Muscle layer of duodenum (tissue), 2 donors: ENCODE measurements at regions not wholly inside any gene's neighbourhood (a gene's known extent, or its start where the extent isn't known, plus 50 kb on each side); places are given as distances from the start of the nearest gene placed in this dataset.

Experiments
- H3K27ac ChIP-seq: one replicate; pipeline ENCODE4 v1.7.0; 2013; ENCODE audit warnings: mild to moderate bottlenecking, low read length
- H3K27me3 ChIP-seq: one replicate; pipeline ENCODE4 v1.7.0; 2013; ENCODE audit warnings: low read depth, mild to moderate bottlenecking, control low read depth, low read length
- H3K36me3 ChIP-seq, 2 donors: one replicate each; pipeline ENCODE4 v1.7.0; 2013; ENCODE audit warnings: low read length in 2 of 2, control low read depth in 1 of 2, mild to moderate bottlenecking in 1 of 2; ENCODE audit not compliant: insufficient read depth in 2 of 2, control insufficient read depth in 1 of 2
- H3K4me1 ChIP-seq, 2 donors: one replicate each; pipeline ENCODE4 v1.7.0; 2013; ENCODE audit warnings: low read length in 2 of 2, mild to moderate bottlenecking in 2 of 2, control low read depth in 1 of 2, moderate library complexity in 1 of 2; ENCODE audit not compliant: insufficient read depth in 2 of 2, control insufficient read depth in 1 of 2
- H3K4me3 ChIP-seq, 2 donors: one replicate each; pipeline ENCODE4 v1.7.0; 2013; ENCODE audit warnings: low read length in 2 of 2, low read depth in 1 of 2, mild to moderate bottlenecking in 1 of 2
- H3K9me3 ChIP-seq, 2 donors: one replicate each; pipeline ENCODE4 v1.7.0; 2013; ENCODE audit warnings: low read length in 2 of 2, control low read depth in 1 of 2, mild to moderate bottlenecking in 1 of 2; ENCODE audit not compliant: control insufficient read depth in 1 of 2
- donor health status: healthy.

GRCh38 chr13:109567315-109567714 lies 219.1 kb downstream of the IRS2 start:
- Histone ChIP-seq H3K27me3 (no peaks in the 10 kb centered on the region), H3K4me1 (no peaks in the 10 kb centered on the region), H3K4me3 (no peak overlapping the region), H3K9me3 (no peaks in the 10 kb centered on the region), H3K36me3 (no peaks in the 10 kb centered on the region), H3K27ac (no peak overlapping the region)

- H3K36me3 ChIP-seq, result no peaks in the 10 kb centered on the region
- H3K9me3 ChIP-seq, result no peaks in the 10 kb centered on the region
- no peaks in the 10 kb centered on the region for H3K27me3 ChIP-seq
- H3K4me3 ChIP-seq, result no peak overlapping the region
- H3K27ac ChIP-seq, result no peak overlapping the region
- no peaks in the 10 kb centered on the region for H3K4me1 ChIP-seq
Measured at GRCh38 chr13:109565877-109566276, 220.5 kb downstream of the IRS2 start.

GRCh38 chr13:109548374-109548773 lies 238.0 kb downstream of the IRS2 start:
- H3K27me3 ChIP-seq, result no peaks in the 10 kb centered on the region
- H3K36me3 ChIP-seq, result no peaks in the 10 kb centered on the region
- no peak overlapping the region for H3K27ac ChIP-seq
- no peak overlapping the region for H3K4me3 ChIP-seq
- H3K4me1 ChIP-seq, result no peaks in the 10 kb centered on the region
- H3K9me3 ChIP-seq, result no peaks in the 10 kb centered on the region

GRCh38 chr13:109547942-109548341 lies 238.4 kb downstream of the IRS2 start:
- no peaks in the 10 kb centered on the region for H3K9me3 ChIP-seq
- no peaks in the 10 kb centered on the region for H3K4me1 ChIP-seq
- H3K36me3 ChIP-seq, result no peaks in the 10 kb centered on the region
- H3K4me3 ChIP-seq, result no peak overlapping the region
- H3K27me3 ChIP-seq, result no peaks in the 10 kb centered on the region
- no peak overlapping the region for H3K27ac ChIP-seq

DNA sequence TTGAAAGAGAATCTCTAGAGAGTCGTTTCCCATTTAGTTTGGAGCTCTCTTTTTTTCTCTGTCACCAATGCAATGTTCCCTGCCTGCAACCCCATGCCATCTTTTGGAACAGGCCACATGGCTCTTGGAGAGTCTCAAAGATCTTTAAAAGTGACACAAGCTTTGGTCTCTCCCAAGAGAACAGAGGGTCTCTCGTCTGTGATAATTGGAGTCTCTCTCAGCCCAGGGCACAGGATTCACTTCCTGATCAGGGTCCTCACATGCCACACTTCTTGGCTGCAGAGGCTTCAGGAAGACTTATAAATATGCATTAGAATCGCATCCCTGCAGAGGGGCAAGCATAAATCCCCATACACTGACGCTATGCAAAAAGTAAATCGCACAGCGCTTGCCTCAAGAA lies 240.5 kb downstream of the IRS2 start:
- no peak overlapping the region for H3K27ac ChIP-seq
- no peaks in the 10 kb centered on the region for H3K4me1 ChIP-seq
- no peaks in the 10 kb centered on the region for H3K9me3 ChIP-seq
- no peak overlapping the region for H3K4me3 ChIP-seq
- H3K36me3 ChIP-seq, result no peaks in the 10 kb centered on the region
- H3K27me3 ChIP-seq, result no peaks in the 10 kb centered on the region

DNA sequence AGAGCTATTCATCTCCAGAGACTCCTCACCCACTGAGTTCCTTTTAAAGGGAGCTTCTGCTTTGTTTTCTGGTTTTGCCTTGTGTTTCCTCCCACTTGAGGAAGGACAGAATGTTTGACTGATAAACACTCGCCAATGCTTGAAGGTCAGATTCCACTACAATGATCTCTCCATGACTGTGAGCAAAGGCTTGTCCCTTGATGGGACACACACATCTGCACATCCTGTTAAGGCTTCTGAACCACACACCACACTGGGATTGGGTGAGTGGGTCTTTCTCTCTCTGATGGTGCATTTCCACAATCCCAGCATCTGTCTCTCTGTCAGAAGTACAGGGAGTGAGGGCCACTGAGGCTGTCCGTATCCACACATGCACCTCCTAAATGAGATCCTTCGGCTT lies 245.3 kb downstream of the IRS2 start:
- Histone ChIP-seq H3K9me3 (no peaks in the 10 kb centered on the region), H3K27ac (no peak overlapping the region), H3K36me3 (no peaks in the 10 kb centered on the region)

GRCh38 chr13:109537584-109537983 lies 248.8 kb downstream of the IRS2 start:
- Histone ChIP-seq H3K27me3 (no peaks in the 10 kb centered on the region), H3K36me3 (no peaks in the 10 kb centered on the region), H3K4me3 (no peak overlapping the region), H3K9me3 (no peaks in the 10 kb centered on the region), H3K4me1 (no peaks in the 10 kb centered on the region), H3K27ac (no peak overlapping the region)

More for the DNA sequence above, 245.3 kb downstream of the IRS2 start:
- Histone ChIP-seq H3K4me3 (no peak overlapping the region), H3K4me1 (no peaks in the 10 kb centered on the region), H3K27me3 (no peaks in the 10 kb centered on the region)

- H3K4me1 ChIP-seq, result no peaks in the 10 kb centered on the region
- H3K27me3 ChIP-seq, result no peaks in the 10 kb centered on the region
- no peaks in the 10 kb centered on the region for H3K9me3 ChIP-seq
- no peak overlapping the region for H3K27ac ChIP-seq
- H3K36me3 ChIP-seq, result no peaks in the 10 kb centered on the region
- no peak overlapping the region for H3K4me3 ChIP-seq
Measured at GRCh38 chr13:109533350-109533749, 253.0 kb downstream of the IRS2 start.

DNA sequence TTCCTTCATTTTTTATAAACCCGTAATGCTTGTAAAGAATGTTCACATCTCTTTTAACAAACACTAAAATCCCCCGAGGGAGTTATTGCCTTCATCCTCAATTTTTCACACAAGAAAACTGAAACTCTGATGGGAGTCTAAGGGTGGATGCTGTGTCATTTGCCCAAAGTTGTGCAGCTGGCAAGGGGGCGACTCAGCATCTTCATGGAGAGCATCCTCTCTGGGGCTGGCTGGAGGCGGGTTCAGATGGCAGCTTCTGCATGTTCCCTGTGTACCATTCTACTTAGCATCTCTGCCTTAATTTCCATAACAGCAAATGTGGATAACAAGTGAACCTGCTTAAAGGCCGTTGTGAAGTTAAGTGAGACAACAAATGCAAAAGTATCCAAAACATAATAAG lies 256.4 kb downstream of the IRS2 start:
- no peaks in the 10 kb centered on the region for H3K36me3 ChIP-seq
- no peaks in the 10 kb centered on the region for H3K27me3 ChIP-seq
- no peaks in the 10 kb centered on the region for H3K4me1 ChIP-seq
- H3K27ac ChIP-seq, result no peak overlapping the region
- H3K9me3 ChIP-seq, result no peaks in the 10 kb centered on the region
- H3K4me3 ChIP-seq, result no peak overlapping the region

GRCh38 chr13:109521719-109522118 lies 264.7 kb downstream of the IRS2 start:
- Histone ChIP-seq H3K27ac (no peak overlapping the region), H3K4me1 (no peaks in the 10 kb centered on the region), H3K4me3 (no peak overlapping the region), H3K27me3 (no peaks in the 10 kb centered on the region), H3K36me3 (no peaks in the 10 kb centered on the region), H3K9me3 (no peaks in the 10 kb centered on the region)

DNA sequence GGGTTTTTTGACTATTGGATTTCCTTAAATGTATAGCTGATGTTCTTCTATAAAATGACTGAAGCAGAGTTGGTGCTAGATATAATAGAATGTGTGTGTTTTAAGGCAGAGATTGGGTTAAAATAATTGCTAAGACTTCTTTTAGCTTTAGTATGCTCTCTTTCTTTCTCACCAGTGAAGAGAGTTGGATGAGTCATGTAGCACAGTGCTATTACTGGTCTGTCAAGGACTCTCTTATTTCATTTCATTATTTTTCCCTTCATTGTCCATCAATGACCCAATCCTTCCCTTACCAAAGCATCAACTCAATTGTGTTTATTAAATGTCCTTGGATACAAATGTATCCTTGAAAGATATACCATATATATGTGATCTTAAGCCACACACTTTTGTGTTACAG lies 268.9 kb downstream of the IRS2 start:
- Histone ChIP-seq H3K9me3 (no peaks in the 10 kb centered on the region), H3K27me3 (no peaks in the 10 kb centered on the region), H3K4me3 (no peak overlapping the region), H3K27ac (no peak overlapping the region), H3K36me3 (no peaks in the 10 kb centered on the region), H3K4me1 (no peaks in the 10 kb centered on the region)

GRCh38 chr13:109516186-109516585 lies 270.2 kb downstream of the IRS2 start:
- Histone ChIP-seq H3K4me1 (no peaks in the 10 kb centered on the region), H3K36me3 (no peaks in the 10 kb centered on the region), H3K4me3 (no peak overlapping the region), H3K27me3 (no peaks in the 10 kb centered on the region), H3K9me3 (no peaks in the 10 kb centered on the region), H3K27ac (no peak overlapping the region)
